Fibroblast of pulmonary artery (primary cell): ENCODE measurements at regions not wholly inside any gene's neighbourhood (a gene's known extent, or its start where the extent isn't known, plus 50 kb on each side); places are given as distances from the start of the nearest gene placed in this dataset.

Experiments used
- DNase-seq: peaks from one replicate; pipeline ENCODE4 v3.0.0-alpha.2; 2010; ENCODE audit warnings: low read depth
- H3K4me3 ChIP-seq: replicated peaks from 2 replicates; pipeline ENCODE4 v1.5.1; 2011; ENCODE audit warnings: low read depth, mild to moderate bottlenecking, control low read depth, low read length, moderate library complexity
- TF ChIP-seq, protein P1 (sequence below): IDR thresholded peaks from 2 replicates; pipeline ENCODE4 v1.5.1; 2011; ENCODE audit warnings: mild to moderate bottlenecking, control low read depth, low read length, inconsistent platforms; ENCODE audit errors: missing control alignments

DNA sequence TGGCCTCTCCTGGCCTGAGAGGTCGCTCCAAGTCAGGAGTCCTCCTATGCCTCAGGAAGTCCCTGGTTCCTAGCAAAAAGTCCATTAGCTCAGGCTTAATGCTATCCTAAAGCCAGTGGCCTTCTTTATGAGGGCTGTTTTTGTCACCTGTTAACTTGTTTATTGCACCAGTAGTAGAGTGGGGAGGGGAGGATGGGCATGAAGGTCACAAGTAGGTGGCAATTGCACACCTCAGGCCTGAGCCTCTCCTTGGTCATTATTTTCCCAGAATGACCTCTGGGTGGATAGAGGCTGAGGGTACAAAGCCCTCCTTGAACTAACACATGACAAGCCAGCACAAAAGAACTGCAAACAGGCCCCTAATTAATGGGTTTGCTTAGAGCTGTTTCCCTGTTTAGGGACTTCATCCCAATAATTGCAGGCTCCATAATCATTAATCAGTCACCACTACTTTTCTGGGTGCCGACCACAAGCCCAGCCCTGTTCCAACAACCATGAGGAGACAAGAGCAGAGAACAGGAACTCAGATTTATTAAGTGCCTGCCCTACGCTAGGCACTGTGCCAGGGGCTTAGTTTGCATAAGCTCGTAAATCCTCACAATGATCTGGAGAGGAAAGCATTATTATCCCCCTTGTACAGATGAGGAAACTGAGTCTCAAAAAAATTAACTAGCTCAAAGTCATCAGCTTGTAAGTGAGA lies 123.0 kb upstream of the PKDCC start:
- TF ChIP-seq, protein P1, sequence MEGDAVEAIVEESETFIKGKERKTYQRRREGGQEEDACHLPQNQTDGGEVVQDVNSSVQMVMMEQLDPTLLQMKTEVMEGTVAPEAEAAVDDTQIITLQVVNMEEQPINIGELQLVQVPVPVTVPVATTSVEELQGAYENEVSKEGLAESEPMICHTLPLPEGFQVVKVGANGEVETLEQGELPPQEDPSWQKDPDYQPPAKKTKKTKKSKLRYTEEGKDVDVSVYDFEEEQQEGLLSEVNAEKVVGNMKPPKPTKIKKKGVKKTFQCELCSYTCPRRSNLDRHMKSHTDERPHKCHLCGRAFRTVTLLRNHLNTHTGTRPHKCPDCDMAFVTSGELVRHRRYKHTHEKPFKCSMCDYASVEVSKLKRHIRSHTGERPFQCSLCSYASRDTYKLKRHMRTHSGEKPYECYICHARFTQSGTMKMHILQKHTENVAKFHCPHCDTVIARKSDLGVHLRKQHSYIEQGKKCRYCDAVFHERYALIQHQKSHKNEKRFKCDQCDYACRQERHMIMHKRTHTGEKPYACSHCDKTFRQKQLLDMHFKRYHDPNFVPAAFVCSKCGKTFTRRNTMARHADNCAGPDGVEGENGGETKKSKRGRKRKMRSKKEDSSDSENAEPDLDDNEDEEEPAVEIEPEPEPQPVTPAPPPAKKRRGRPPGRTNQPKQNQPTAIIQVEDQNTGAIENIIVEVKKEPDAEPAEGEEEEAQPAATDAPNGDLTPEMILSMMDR: no peak
- DNase-seq: no peak
- H3K4me3 ChIP-seq: no peak overlapping the region

DNA sequence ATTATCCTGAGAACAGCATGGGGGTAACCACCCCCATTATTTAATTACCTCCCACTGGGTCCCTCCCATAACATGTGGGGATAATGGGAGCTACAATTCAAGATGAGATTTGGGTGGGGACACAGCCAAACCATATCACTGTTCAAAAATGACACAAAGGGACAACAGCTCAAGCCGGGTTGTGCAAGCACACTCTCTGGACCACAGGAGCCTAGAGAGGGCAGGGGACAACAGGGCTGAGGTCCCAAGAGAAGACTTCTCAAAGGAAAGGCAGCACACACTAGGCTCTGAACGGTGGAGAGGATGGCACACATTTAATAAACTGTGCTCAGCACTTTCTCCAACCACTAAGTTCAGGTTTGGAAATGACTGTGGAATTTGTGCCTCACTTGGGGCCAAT lies 122.1 kb upstream of the PKDCC start:
- no peak for DNase-seq
- no peak overlapping the region for H3K4me3 ChIP-seq
- TF ChIP-seq, protein P1: no peak

DNA sequence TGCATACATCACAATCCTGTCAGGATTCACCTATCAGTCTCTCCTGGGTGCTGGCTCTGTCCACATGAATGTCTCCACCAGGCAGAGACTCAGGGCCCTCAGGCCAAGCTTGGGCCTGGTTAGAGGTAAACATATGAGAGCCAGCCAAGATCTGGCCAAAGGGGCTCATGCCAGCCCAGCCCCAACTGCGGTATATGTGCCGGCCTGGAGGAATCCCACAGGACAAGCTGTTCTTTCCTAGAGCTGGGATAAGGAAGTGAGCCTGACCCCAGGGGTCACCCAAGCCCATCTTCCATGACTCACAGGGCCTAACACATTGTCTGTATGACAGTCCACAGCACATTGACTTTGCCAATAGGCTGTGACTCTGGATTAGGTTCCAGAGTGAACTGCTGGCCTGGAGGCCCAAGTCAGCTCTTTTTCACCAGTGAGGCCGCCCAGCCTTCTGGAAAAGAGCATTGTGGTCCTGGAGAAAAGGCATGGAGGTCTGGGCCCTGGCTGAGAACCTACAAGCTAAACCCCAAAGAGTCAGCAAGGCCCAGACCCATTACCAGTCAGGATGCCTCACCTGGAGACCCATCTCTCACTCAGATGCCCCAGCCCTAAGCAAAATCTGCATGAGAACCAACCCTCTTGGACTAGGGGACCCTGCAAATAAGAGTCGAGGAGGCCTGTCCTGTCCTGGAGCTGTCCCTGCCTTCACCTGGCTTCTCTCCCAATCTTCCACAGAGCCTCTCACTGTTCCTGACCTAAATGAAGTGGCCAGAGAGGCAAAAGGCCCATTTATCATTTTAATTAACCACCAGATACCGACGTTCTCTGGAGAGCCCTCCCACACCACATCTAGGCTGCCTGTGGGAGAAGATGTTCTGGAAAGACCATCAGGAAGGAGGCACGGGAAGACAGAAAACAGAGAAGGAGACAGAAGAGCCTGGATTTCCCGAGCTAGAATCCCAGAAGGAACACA lies 120.9 kb upstream of the PKDCC start:
- TF ChIP-seq, protein P1: no peak
- DNase-seq: no peak
- no peak overlapping the region for H3K4me3 ChIP-seq

DNA sequence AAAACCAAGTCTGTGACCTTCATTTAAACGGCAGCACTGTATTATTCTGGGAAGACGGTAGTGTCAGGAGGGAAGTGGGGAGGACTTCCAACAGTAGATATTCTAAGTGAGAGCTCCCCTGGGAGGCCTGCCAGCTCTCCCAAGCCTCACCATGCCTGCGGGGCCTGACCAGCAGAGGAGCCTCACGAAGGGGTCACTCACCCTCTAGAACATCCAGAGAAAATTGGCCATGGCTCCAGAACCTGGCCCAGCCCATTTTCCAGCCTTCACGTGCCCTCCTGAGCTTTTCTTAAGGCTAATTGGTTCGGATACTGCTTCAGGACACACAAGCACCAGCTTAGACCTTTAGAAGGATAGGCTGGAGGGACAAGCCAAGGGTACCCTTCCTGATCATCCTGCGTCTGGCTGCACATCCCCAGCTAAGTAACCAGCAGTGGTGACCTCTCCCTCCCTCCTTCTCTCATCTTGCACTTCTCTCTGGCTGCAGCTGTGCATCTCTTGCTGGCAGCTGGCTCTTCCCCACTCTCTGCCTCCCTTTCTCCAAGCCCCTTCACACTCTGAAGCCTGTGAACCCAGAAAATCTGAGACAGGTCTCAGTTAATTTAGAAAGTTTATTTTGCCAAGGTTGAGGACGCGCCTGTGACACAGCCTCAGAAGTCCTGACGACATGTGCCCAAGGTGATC lies 120.1 kb upstream of the PKDCC start:
- TF ChIP-seq, protein P1: no peak
- DNase-seq: no peak
- no peak overlapping the region for H3K4me3 ChIP-seq

DNA sequence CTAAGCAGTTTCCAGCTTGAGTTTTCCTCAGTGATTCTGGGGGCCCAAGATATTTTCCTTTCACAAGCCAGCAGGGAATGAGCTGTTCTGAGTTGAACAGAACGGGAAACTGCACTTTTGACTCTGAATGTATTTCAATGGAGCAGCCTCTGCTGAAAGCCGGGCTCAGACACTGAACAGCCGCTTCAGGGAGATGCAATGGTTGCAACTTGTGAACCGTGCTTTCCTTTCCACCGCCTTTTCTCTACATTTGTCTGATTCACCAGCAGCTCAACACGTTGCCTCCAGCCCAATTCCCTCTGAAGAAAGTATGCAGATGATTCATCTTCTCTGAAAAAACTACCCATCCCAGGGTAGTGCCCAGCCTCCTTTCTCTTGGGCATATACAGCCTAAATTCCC lies 119.3 kb upstream of the PKDCC start:
- DNase-seq: peak; percentile 76
- TF ChIP-seq, protein P1: no peak
- no peak overlapping the region for H3K4me3 ChIP-seq

GRCh38 chr2:41930807-41931566 lies 116.8 kb upstream of the PKDCC start:
- H3K4me3 ChIP-seq: no peak overlapping the region
- TF ChIP-seq, protein P1: no peak
- no peak for DNase-seq
